ENCODE measurements at regions not wholly inside any gene's neighbourhood (a gene's known extent, or its start where the extent isn't known, plus 50 kb on each side); places are given as distances from the start of the nearest gene placed in this dataset.
A peak's percentile ranks its signal among the peaks of the same experiment; 100 is the strongest.

DNA sequence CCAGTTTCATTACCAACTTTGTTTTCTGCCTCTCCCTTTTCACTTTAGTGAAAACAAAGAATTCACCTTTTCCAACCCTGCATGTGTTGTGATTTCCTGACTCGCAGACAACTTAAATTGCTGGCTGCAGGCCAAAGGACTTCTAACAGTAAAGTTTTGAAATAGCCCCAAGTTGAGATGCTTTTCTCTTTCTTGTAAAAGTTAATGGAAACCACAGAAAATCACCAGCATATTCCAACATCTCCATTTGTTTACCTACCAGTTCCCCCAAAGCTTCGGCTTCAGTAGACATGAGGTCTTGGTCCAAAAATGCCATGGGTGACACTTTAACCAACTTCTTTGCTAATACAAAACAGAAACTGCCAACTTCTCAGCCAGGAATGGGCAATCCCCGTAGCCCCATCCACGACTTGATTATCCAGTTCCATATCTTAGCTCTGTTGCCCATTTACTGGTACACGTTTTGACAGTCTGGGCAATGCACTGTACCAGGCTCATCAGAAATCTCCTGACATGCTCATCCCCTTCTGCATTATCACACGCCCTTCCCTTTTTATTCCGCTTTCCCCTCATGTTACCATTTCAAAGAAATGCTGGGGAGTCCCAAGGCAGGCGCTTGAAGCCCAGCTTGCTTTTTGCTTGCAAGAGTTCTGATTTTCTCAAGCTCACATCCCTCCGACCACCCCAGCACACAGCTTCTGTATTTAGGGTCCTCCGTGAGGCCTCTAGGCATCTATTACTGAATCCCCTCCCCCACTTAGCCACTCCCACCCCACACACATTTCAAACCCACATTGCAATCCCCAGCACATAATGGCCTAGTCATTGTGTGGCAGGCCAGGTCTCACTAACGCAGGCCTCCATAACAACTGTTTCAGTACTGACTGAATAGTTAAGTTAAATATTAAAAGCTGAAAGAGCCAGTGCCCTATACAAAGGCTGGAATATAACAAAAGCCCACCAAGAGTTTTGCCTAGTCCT, 137.9 kb upstream of the S100G start:
- no peak for DNase-seq

DNA sequence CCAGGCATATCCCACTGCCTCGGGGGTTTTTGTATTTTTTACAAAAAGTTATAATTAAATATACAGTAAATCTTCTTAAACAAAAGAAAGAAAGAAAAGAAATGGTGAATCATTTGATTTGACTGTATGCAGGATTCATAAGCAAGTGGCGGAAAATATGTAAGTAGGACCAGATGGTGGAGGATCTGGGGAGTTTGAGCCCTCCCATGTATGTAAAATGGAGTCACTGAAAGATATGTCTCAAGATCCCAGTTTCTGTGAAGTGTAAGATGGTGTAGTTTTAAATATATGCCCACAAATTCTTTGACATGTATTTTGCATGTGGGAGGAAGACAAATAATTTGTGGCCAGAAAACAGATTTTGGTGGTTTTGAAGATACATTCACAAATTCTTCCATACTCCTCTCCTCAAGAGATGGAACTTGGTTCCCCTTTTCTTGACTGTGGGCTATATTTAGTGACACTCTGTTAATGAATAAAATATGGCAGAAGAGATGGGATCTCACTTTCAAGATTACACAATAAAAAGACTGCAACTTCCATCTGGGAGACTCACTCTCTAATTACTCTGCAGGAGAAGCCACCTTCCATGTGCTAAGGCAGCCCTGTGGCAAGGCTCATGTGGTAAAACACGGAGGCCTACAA, 133.6 kb upstream of the S100G start:
- peak; percentile 56 for DNase-seq

DNA sequence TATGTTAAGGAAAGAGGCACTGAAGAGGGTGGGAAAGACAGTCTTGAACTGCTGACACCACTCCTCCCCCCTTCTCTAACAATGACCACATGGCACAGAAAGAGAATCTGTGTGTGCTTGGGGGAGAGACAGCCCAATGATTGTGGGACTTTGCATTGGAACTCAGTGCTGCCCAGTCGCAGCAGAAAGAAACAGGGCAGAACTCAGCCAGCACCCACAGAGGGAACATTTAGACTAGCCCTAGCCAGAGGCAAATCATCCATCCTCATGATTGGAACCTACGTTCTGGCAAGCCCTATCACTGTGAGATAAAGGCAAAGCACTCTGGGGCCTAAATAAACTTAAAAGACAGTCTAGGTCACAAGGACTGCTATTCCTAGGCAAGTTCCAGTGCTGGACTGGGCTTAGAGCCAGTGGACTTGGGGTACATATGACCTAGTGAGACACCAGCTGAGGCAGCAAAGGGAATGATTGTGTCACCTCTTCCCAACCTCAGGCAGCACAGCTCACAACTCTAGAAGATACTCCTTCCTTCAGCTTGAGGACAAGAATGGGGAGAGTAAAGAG, 132.8 kb upstream of the S100G start:
- no peak for DNase-seq

DNA sequence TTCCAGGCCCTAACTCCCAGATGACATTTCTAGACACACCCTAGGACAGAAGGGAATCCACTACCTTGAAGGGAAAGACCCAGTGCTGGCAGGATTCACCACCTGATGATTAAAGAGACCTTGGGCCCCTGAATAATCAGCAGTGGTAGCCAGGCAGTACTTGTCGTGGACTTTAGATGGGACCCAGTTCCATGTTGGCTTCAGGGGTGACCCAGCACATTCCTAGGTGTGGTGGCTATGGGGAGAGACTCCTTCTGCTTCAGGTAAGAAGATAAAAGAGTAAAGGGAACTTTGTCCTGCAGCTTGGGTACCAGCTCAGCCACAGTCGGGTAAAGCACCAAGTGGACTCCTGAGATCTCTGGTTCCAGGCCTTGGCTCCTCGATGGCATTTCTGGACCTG, 131.8 kb upstream of the S100G start:
- DNase-seq = no peak

DNA sequence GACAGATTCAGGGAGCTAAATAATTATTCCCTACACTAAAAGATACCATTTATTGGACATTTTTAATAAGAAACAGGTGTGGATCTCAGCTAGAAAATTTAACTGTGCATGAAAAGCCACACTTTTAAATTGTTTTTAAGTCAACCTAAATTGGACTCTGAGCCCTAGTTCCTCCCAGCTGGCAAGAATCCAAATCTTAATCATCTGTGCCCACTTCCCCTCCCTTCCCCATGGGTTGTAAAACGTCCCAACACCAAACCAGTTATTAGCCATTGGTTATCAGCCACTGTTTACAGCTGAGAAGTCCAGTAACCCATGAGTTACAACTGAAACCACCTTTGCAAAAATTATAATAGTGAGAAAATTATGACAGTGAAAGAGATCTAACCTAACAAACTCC, 125.6 kb upstream of the S100G start:
- no peak for DNase-seq

DNA sequence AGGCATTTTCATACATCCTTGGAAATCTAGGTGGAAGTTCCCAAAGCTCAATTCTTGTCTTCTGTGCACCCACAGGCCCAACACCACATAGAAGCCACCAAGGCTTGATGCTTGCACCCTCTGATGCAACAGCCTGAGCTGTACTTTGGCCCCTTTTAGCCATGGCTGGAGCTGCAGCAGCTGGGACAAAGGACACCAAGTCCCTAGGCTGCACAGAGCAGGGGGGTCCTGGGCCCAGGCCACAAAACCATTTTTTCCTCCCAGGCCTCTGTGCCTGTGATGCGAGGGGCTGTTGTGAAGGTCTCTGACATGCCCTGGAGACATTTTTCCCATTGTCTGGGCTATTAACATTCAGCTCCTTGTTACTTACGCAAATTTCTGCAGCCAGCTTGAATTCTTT, 124.0 kb upstream of the S100G start:
- no peak for DNase-seq

DNA sequence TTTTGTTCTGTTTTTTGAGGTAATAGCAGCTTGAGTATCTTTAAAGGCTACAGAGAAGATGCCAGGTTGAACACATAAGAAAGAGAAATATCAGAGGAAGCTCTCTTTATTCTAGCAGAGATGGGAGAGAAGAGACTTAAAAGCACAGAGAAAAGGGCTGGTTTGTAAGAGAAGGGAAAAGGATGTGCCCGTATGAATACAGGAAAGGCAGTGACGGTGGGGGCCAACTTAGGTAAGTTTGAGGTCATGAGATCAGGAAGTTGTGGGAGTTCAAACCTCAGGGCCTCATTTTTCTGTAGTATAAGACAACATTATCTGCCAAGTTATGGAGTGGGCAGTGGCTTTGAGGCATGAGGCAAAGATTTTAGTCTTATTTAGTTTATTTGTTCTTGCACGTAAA, 121.3 kb upstream of the S100G start:
- no peak for DNase-seq

All from skin of body (tissue), 1 donor.